OCI-LY7 (cell line): ENCODE measurements at regions not wholly inside any gene's neighbourhood (a gene's known extent, or its start where the extent isn't known, plus 50 kb on each side); places are given as distances from the start of the nearest gene placed in this dataset.

Experiments used
- EZH2phosphoT487 ChIP-seq: fragments of 200-600 bp; sonication (generic); IDR thresholded peaks from 2 replicates; pipeline ENCODE4 v1.6.1; 2018; ENCODE audit warnings: low read depth, borderline replicate concordance, mild to moderate bottlenecking, mixed run types, antibody characterized with exemption, low read length, moderate library complexity, mixed read lengths
- TF ChIP-seq, protein P1 (sequence below): fragments of 200-600 bp; sonication (generic); conservative IDR thresholded peaks from 2 replicates; pipeline ENCODE4 v1.5.1; 2014; ENCODE audit warnings: mild to moderate bottlenecking, antibody characterized with exemption, low read length, moderate library complexity, mixed read lengths

DNA sequence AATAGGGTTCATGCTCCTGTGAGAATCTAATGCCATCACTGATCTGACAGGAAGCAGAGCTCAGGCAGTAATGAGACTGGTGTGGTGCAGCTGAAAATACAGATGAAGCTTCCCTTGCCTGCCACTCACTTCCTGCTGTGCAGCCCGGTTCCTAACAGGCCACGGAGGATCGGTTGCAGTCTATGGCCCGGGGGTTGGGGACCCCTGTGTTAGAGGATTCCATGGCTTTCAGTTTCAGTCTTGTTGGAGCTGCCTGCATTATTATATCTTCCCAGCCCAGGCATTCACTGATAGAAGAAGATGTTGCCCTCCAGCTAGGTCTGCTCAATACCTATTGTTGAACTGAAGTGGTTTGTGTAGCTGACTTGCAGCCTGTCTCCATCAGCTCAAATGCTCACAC, 1298.8 kb downstream of the TYW1 start:
- TF ChIP-seq, protein P1, sequence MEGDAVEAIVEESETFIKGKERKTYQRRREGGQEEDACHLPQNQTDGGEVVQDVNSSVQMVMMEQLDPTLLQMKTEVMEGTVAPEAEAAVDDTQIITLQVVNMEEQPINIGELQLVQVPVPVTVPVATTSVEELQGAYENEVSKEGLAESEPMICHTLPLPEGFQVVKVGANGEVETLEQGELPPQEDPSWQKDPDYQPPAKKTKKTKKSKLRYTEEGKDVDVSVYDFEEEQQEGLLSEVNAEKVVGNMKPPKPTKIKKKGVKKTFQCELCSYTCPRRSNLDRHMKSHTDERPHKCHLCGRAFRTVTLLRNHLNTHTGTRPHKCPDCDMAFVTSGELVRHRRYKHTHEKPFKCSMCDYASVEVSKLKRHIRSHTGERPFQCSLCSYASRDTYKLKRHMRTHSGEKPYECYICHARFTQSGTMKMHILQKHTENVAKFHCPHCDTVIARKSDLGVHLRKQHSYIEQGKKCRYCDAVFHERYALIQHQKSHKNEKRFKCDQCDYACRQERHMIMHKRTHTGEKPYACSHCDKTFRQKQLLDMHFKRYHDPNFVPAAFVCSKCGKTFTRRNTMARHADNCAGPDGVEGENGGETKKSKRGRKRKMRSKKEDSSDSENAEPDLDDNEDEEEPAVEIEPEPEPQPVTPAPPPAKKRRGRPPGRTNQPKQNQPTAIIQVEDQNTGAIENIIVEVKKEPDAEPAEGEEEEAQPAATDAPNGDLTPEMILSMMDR = no peak
- no peak for TF ChIP-seq EZH2phosphoT487
